ENCODE measurements at regions not wholly inside any gene's neighbourhood (a gene's known extent, or its start where the extent isn't known, plus 50 kb on each side); places are given as distances from the start of the nearest gene placed in this dataset.
A peak's percentile ranks its signal among the peaks of the same experiment; 100 is the strongest.

GRCh38 chr5:145587710-145588109 is 247.4 kb downstream of the PRELID2 start (continued):
- TF ChIP-seq, protein P1, sequence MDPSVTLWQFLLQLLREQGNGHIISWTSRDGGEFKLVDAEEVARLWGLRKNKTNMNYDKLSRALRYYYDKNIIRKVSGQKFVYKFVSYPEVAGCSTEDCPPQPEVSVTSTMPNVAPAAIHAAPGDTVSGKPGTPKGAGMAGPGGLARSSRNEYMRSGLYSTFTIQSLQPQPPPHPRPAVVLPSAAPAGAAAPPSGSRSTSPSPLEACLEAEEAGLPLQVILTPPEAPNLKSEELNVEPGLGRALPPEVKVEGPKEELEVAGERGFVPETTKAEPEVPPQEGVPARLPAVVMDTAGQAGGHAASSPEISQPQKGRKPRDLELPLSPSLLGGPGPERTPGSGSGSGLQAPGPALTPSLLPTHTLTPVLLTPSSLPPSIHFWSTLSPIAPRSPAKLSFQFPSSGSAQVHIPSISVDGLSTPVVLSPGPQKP (IDR thresholded peaks at IDR 0.05; ENCODE audit: low read depth, low read length), result no peak
- no peak for TF ChIP-seq CTCF (IDR thresholded peaks at IDR 0.05)
- no peak for TF ChIP-seq CEBPB (IDR thresholded peaks at IDR 0.05)
- no peak for TF ChIP-seq NPAS2 (CRISPR knock-in tag; IDR thresholded peaks at IDR 0.05; ENCODE audit: borderline replicate concordance)
- no peak for TF ChIP-seq HOXB5 (CRISPR knock-in tag; IDR thresholded peaks at IDR 0.05)
- no peak for TF ChIP-seq EHF (CRISPR knock-in tag; IDR thresholded peaks at IDR 0.05)
- no peak for TF ChIP-seq ZSCAN20 (CRISPR knock-in tag; IDR thresholded peaks at IDR 0.05)
- TF ChIP-seq POLR2AphosphoS2 (conservative IDR thresholded peaks at IDR 0.05; ENCODE audit: low read length), result no peak
- no peak for TF ChIP-seq BHLHE40 (IDR thresholded peaks at IDR 0.05; ENCODE audit: low read depth, low read length)
- no peak for TF ChIP-seq RFX5 (IDR thresholded peaks at IDR 0.05)
- TF ChIP-seq CBX2 (IDR thresholded peaks at IDR 0.05; ENCODE audit: borderline replicate concordance, low read depth), result no peak
- no peak for TF ChIP-seq FOSB (CRISPR knock-in tag; IDR thresholded peaks at IDR 0.05)
- TF ChIP-seq MAFK (IDR thresholded peaks at IDR 0.05; ENCODE audit: partially characterized antibody), result peak; percentile 11
- TF ChIP-seq REST (IDR thresholded peaks at IDR 0.05), result no peak
- no peak for TF ChIP-seq ZC3H11A (IDR thresholded peaks at IDR 0.05)

GRCh38 chr5:145587308-145587672 is 247.9 kb downstream of the PRELID2 start:
- TF ChIP-seq HOXA7 (CRISPR knock-in tag; IDR thresholded peaks at IDR 0.05) (no peak), MAFK (IDR thresholded peaks at IDR 0.05; ENCODE audit: partially characterized antibody) (peak; percentile 58)
- FAIRE-seq (no peak), DNase-seq (ENCODE audit: low read depth in 1 of 2, low spot score in 1 of 2) (no peak), ATAC-seq (peak in 1 of 2 experiments; percentile 23; a peak in 1 of 6 replicates)
- Histone ChIP-seq H3K4me3 (no peak overlapping the region), H3K4me2 (peak overlapping the region; percentile 66), H3K27ac (peak overlapping the region; percentile 61 to 78), H3K9me3 (no peaks in the 10 kb centered on the region), H3K4me1 (peaks cover 33% of the 10 kb centered on the region)
- POLR2A ChIA-PET, result no interaction called here
- WGBS (ENCODE audit: missing lambda C conversion rate), result 82% methylated on average over 6 of the region's 6 CpGs
- CTCF ChIA-PET, result no interaction called here

GRCh38 chr5:145586661-145587307 is 248.4 kb downstream of the PRELID2 start:
- CTCF ChIA-PET, result no interaction called here
- WGBS (ENCODE audit: missing lambda C conversion rate), result 67% methylated on average over 5 of the region's 5 CpGs
- ATAC-seq (no peak), FAIRE-seq (no peak), DNase-seq (ENCODE audit: low read depth in 1 of 2, low spot score in 1 of 2) (no peak)
- Histone ChIP-seq H3K4me3 (no peak overlapping the region), H3K4me1 (peaks cover 33% of the 10 kb centered on the region), H3K9me3 (no peaks in the 10 kb centered on the region), H3K4me2 (peak overlapping the region; percentile 66), H3K27ac (peak overlapping the region; percentile 61 to 78)
- POLR2A ChIA-PET, result no interaction called here
- TF ChIP-seq KDM5A (IDR thresholded peaks at IDR 0.05) (no peak), JUN (IDR thresholded peaks at IDR 0.05) (no peak), CHD2 (IDR thresholded peaks at IDR 0.05; ENCODE audit: low read length, partially characterized antibody) (no peak), REST (IDR thresholded peaks at IDR 0.05) (no peak), HEYL (CRISPR knock-in tag; IDR thresholded peaks at IDR 0.05) (no peak), PBX3 (IDR thresholded peaks at IDR 0.05) (no peak), SREBF2 (IDR thresholded peaks at IDR 0.05) (no peak), RFX5 (IDR thresholded peaks at IDR 0.05) (no peak)
- TF ChIP-seq, protein P2, sequence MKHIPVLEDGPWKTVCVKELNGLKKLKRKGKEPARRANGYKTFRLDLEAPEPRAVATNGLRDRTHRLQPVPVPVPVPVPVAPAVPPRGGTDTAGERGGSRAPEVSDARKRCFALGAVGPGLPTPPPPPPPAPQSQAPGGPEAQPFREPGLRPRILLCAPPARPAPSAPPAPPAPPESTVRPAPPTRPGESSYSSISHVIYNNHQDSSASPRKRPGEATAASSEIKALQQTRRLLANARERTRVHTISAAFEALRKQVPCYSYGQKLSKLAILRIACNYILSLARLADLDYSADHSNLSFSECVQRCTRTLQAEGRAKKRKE (CRISPR knock-in tag; IDR thresholded peaks at IDR 0.05; ENCODE audit: low read depth), result no peak

Data from A549 (cell line).